Neural cell (in vitro differentiated cells): ENCODE measurements at regions not wholly inside any gene's neighbourhood (a gene's known extent, or its start where the extent isn't known, plus 50 kb on each side); places are given as distances from the start of the nearest gene placed in this dataset.

Source experiments
- H2AFZ ChIP-seq: fragments of 200-600, 300-800 bp; sonication (generic), shearing (Covaris generic); 2 replicates; pipeline ENCODE4 v1.6.0; 2014; ENCODE audit warnings: low read depth, mild to moderate bottlenecking, antibody characterized with exemption, low read length, moderate library complexity
- H3F3A ChIP-seq: fragments of 200-600 bp; shearing (Covaris generic); 2 replicates; pipeline ENCODE4 v1.6.1; 2016; ENCODE audit warnings: mild to moderate bottlenecking, moderate library complexity, mixed read lengths, antibody characterized with exemption, low read length; ENCODE audit not compliant: insufficient read depth, poor library complexity, severe bottlenecking
- H3K27ac ChIP-seq: fragments of 200-600, 300-800 bp; sonication (generic), shearing (Covaris generic); 2 replicates; pipeline ENCODE4 v1.5.1; 2014; ENCODE audit warnings: mild to moderate bottlenecking, low read length, moderate library complexity
- H3K27me3 ChIP-seq: fragments of 300-800, 200-600 bp; sonication (generic), shearing (Covaris generic); 2 replicates; pipeline ENCODE4 v1.6.0; 2014; ENCODE audit warnings: mild to moderate bottlenecking, low read depth, low read length, moderate library complexity; ENCODE audit not compliant: insufficient read depth
- H3K36me3 ChIP-seq: fragments of 300-800, 200-600 bp; sonication (generic), shearing (Covaris generic); 2 replicates; pipeline ENCODE4 v1.5.1; 2014; ENCODE audit warnings: mild to moderate bottlenecking, antibody characterized with exemption, low read length, moderate library complexity; ENCODE audit not compliant: insufficient read depth
- H3K4me2 ChIP-seq: fragments of 300-800, 200-600 bp; sonication (generic), shearing (Covaris generic); 2 replicates; pipeline ENCODE4 v1.6.0; 2014; ENCODE audit warnings: mild to moderate bottlenecking, low read length
- H3K4me3 ChIP-seq: fragments of 300-800, 200-600 bp; sonication (generic), shearing (Covaris generic); 2 replicates; pipeline ENCODE4 v1.5.1; 2014; ENCODE audit warnings: mild to moderate bottlenecking, low read length, moderate library complexity
- H3K79me2 ChIP-seq: fragments of 200-600 bp; shearing (Covaris generic); replicated peaks from 2 replicates; pipeline ENCODE4 v1.6.0; 2014; ENCODE audit warnings: mild to moderate bottlenecking, low read length, moderate library complexity; ENCODE audit not compliant: insufficient read depth
- H3K9ac ChIP-seq: fragments of 300-800, 200-600 bp; sonication (generic), shearing (Covaris generic); 2 replicates; pipeline ENCODE4 v1.6.1; 2016; ENCODE audit warnings: mild to moderate bottlenecking, low read length, mixed read lengths
- H3K9me2 ChIP-seq: fragments of 200-600 bp; shearing (Covaris generic); 2 replicates; pipeline ENCODE4 v1.6.1; 2016; ENCODE audit warnings: mild to moderate bottlenecking, low read length, mixed read lengths; ENCODE audit not compliant: insufficient read depth
- H3K9me3 ChIP-seq: fragments of 200-600, 300-800 bp; sonication (generic), shearing (Covaris generic); 2 replicates; pipeline ENCODE4 v1.6.1; 2016; ENCODE audit warnings: mild to moderate bottlenecking, mixed run types, low read length, moderate library complexity, mixed read lengths
- H4K20me1 ChIP-seq: fragments of 200-600 bp; shearing (Covaris generic); 2 replicates; pipeline ENCODE4 v1.6.1; 2016; ENCODE audit warnings: mild to moderate bottlenecking, mixed run types; ENCODE audit not compliant: insufficient read depth
- RAD21 ChIP-seq: fragments of 450-650 bp; conservative IDR thresholded peaks from 2 replicates; pipeline ENCODE4 v1.6.1; 2014; ENCODE audit warnings: antibody characterized with exemption, mild to moderate bottlenecking, moderate library complexity
- SMC3 ChIP-seq: fragments of 450-650 bp; conservative IDR thresholded peaks from 2 replicates; pipeline ENCODE4 v1.6.1; 2014; ENCODE audit warnings: antibody characterized with exemption, mild to moderate bottlenecking, moderate library complexity; ENCODE audit not compliant: poor library complexity
- TAF1 ChIP-seq: IDR thresholded peaks from 2 replicates; pipeline ENCODE4 v1.6.1; 2012; ENCODE audit warnings: low read depth
- TF ChIP-seq, protein P1 (sequence below): IDR thresholded peaks from 2 replicates; pipeline ENCODE4 v1.6.1; 2012; ENCODE audit warnings: borderline replicate concordance
- TF ChIP-seq, protein P2 (sequence below): fragments of 450-650 bp; IDR thresholded peaks from 2 replicates; pipeline ENCODE4 v1.5.1; 2014; ENCODE audit warnings: antibody characterized with exemption, mild to moderate bottlenecking, moderate library complexity; ENCODE audit not compliant: poor library complexity, severe bottlenecking

DNA sequence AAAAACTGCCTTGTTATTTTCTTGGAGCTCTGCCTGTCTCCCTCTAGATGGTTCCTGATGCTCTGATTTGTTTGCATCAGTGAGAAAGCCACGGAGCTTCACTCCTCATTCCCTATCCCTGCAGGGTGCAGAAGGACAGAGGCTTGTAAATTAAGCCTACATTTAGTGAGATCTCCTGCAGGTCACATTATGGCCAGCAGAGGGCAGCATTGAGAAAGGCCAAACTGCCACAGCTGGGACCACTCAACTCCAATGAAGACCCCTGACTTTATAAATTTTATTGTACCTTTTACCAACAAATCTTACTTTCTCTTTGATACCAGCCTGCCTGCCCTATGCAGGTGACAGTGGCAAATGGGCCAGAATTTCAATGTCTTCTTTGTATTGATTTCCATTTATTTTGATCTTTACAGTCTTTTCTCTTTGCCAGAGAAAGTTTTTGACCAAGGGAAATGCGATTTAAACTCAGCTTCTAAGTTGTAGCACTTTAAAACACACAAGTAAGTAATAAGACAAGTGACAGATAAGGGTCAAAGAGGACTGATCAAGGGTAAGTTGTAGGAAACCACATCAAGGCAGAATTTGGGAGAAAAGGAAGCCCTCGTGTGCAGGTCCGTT lies 1029.1 kb upstream of the KLHL29 start:
- Histone ChIP-seq H3F3A (no peaks in the 10 kb centered on the region), H3K4me3 (no peak overlapping the region), H3K79me2 (no peaks in the 10 kb centered on the region), H3K9me3 (no peaks in the 10 kb centered on the region), H3K27me3 (no peaks in the 10 kb centered on the region), H4K20me1 (no peaks in the 10 kb centered on the region), H3K9me2 (no peaks in the 10 kb centered on the region), H3K4me2 (no peak overlapping the region), H3K27ac (no peak overlapping the region), H3K9ac (no peak overlapping the region), H3K36me3 (no peaks in the 10 kb centered on the region), H2AFZ (no peak overlapping the region)
- TF ChIP-seq, protein P1, sequence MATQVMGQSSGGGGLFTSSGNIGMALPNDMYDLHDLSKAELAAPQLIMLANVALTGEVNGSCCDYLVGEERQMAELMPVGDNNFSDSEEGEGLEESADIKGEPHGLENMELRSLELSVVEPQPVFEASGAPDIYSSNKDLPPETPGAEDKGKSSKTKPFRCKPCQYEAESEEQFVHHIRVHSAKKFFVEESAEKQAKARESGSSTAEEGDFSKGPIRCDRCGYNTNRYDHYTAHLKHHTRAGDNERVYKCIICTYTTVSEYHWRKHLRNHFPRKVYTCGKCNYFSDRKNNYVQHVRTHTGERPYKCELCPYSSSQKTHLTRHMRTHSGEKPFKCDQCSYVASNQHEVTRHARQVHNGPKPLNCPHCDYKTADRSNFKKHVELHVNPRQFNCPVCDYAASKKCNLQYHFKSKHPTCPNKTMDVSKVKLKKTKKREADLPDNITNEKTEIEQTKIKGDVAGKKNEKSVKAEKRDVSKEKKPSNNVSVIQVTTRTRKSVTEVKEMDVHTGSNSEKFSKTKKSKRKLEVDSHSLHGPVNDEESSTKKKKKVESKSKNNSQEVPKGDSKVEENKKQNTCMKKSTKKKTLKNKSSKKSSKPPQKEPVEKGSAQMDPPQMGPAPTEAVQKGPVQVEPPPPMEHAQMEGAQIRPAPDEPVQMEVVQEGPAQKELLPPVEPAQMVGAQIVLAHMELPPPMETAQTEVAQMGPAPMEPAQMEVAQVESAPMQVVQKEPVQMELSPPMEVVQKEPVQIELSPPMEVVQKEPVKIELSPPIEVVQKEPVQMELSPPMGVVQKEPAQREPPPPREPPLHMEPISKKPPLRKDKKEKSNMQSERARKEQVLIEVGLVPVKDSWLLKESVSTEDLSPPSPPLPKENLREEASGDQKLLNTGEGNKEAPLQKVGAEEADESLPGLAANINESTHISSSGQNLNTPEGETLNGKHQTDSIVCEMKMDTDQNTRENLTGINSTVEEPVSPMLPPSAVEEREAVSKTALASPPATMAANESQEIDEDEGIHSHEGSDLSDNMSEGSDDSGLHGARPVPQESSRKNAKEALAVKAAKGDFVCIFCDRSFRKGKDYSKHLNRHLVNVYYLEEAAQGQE = no peak
- TF ChIP-seq SMC3 = peak; percentile 72
- no peak for TF ChIP-seq TAF1
- peak; percentile 68 for TF ChIP-seq RAD21
- TF ChIP-seq, protein P2, sequence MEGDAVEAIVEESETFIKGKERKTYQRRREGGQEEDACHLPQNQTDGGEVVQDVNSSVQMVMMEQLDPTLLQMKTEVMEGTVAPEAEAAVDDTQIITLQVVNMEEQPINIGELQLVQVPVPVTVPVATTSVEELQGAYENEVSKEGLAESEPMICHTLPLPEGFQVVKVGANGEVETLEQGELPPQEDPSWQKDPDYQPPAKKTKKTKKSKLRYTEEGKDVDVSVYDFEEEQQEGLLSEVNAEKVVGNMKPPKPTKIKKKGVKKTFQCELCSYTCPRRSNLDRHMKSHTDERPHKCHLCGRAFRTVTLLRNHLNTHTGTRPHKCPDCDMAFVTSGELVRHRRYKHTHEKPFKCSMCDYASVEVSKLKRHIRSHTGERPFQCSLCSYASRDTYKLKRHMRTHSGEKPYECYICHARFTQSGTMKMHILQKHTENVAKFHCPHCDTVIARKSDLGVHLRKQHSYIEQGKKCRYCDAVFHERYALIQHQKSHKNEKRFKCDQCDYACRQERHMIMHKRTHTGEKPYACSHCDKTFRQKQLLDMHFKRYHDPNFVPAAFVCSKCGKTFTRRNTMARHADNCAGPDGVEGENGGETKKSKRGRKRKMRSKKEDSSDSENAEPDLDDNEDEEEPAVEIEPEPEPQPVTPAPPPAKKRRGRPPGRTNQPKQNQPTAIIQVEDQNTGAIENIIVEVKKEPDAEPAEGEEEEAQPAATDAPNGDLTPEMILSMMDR = peak; percentile 71

DNA sequence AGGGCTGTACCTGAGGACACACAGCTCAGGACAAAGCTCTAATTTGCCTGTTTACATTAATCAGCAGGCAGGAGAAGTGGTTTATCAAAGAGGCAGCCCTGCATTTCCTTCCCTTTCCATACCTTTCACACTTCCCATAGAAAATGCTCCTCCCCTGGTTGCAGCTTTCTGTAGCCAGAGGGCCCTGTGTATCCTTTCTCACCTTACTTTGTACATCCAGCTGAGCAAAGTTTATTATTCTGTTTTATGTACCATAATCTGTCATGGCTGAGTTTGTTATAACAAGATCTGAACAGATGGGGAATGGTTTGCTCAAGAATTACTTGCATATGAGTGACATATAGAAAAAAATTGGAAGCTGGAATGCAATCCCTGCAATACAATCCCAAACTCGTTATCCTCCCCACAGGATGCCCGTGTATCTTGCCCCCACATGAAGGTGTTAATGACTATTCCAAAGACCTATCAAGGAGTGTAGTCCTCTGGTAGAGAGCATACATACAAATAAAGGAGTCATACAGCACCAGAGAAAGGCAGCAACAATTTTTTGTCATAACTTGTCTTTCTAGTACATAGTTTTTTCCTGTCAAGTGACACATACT lies 1025.8 kb upstream of the KLHL29 start:
- TF ChIP-seq, protein P2 = peak; percentile 58
- TF ChIP-seq, protein P1 = peak; percentile 64
- TF ChIP-seq SMC3 (peak; percentile 60), RAD21 (peak; percentile 66), TAF1 (no peak)
- Histone ChIP-seq H3K4me2 (no peak overlapping the region), H3K9me2 (no peaks in the 10 kb centered on the region), H3K4me3 (no peak overlapping the region), H4K20me1 (no peaks in the 10 kb centered on the region), H3K27me3 (no peaks in the 10 kb centered on the region), H3K9me3 (no peaks in the 10 kb centered on the region), H3K27ac (peak overlapping the region; percentile 34), H3K79me2 (no peaks in the 10 kb centered on the region), H2AFZ (no peak overlapping the region), H3F3A (no peaks in the 10 kb centered on the region), H3K9ac (no peak overlapping the region), H3K36me3 (no peaks in the 10 kb centered on the region)
